HG02610 (cell line): ENCODE measurements at regions not wholly inside any gene's neighbourhood (a gene's known extent, or its start where the extent isn't known, plus 50 kb on each side); places are given as distances from the start of the nearest gene placed in this dataset.
"Not testable (repeated sequence)": the region's sequence is repeated elsewhere in the genome, so short reads cannot be mapped to it uniquely, and the experiment has no call there.

Experiments
- ATAC-seq: cut with Tn5 transposase; IDR thresholded peaks from one replicate; pipeline ENCODE4 v1.9.1; 2021; ENCODE audit warnings: mild to moderate bottlenecking, moderate library complexity; ENCODE audit not compliant: unreplicated experiment

- not testable (repeated sequence) for ATAC-seq
These were observed 79.6 kb upstream of the HES1 start for GRCh38 chr3:194056323-194056722.

- ATAC-seq, result no peak
These were observed 79.1 kb upstream of the HES1 start for GRCh38 chr3:194056731-194057415.

- peak; percentile 17 for ATAC-seq
These were observed 78.3 kb upstream of the HES1 start for GRCh38 chr3:194057570-194058188.

DNA sequence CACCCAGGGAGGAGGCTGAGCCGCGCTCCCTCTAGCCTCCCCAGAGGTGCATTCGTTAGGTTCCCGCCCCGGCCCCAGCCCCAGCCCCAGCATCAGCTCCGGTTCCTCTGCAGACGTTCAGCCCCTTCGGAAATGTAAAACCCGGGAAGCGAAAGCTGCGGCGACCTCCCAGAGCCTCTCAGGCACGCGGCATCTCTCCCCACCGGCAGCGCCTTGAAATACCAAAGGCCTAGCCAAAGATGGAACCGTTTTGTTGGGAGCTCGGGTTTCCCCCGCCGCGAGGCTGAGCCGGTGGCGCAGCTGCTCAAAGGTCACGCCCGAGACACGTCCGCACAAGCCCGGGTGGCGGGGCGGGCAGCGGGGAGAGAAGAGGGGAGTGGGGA lies 77.8 kb upstream of the HES1 start:
- ATAC-seq, result peak; percentile 72

- no peak for ATAC-seq
These were observed 77.2 kb upstream of the HES1 start for GRCh38 chr3:194058753-194059152.

DNA sequence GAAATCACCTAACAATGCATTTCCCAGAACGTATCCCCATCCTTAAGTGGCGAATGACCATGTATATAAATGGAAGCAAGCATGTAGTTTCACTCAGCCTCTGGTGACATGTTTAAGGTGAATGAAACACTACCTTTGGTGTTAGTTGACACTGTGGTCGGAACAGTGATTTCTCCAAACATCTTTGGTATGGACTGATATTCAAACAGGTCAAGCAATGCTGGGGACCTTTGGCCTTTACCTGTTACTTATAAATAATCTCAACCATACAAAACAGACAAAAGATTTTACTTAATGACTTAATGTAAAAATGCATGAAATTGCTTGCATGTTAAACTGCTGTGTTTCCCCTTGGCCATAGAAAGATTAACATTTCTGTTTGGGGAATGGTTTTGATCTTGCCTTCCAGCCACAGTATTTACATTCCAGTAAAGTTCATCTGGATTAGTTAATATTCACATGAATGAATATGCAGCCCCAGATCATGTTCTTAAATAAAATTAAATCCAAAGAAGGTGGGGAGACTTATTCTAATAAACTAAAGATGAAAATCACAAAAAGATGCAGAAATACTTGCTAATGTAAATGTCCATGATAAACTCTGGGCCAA lies 74.4 kb upstream of the HES1 start:
- ATAC-seq, result no peak

DNA sequence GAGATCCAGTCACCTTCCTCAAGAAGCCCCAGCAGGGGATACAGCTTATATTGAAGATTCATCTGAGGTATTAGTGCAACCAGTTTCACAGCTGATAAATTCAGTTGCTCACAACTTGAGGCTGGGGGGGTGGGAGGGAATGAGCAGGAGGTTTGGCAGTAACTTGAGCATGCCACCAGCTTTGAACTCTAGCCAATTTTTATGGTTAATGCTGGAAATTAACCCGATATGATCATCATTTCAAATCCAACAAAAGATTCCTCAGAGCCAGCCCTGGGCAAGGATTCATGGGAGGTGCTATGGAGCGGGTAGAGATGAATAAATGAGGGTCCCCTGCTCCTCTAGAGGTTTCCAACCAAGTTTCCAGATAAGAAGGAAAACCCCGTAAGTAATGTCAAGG lies 73.1 kb upstream of the HES1 start:
- no peak for ATAC-seq

DNA sequence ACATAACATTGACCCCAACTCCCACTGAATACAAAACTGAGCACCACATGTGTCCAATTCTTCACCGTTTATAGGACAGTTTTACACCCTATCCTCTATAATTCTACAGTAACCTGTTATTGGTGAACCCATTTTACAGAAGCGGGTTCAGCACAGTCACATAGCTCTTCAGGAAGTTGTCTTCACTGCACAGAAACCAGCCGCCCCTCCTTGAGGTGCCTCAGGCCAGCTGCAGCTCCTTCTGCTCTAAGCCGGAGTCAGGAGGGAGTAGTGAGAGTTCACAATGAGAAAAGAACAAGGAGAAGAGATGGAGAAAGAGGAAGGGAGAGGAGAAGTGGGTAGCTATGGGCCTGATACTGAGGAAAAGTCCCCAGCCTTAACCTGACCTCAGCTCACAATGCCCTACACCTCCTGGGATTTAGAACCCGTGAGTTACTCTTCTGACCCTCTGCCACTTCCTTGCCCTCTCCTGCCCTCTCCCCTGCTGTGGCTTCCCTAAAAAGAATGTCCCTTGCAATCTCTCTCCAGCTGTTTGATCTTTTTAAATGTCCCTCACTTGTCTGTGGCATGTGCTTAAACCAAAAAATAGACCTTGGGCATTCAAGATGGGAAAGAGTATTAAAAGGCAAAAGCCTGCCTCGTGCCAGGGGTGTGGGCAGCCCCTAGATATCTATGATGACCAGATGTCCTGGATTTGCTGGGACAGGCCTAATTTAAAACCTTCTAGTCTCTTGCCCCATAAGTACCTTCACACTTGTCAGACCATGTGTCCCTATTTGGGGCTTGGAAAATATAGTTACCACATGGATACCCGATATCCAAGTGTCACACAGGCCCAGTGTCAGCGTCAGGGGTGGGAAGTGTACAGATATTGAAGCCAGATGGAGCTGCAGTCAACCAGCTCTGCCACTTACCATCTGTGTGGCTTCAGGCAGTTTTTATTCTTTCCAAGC lies 71.3 kb upstream of the HES1 start:
- ATAC-seq, result no peak

DNA sequence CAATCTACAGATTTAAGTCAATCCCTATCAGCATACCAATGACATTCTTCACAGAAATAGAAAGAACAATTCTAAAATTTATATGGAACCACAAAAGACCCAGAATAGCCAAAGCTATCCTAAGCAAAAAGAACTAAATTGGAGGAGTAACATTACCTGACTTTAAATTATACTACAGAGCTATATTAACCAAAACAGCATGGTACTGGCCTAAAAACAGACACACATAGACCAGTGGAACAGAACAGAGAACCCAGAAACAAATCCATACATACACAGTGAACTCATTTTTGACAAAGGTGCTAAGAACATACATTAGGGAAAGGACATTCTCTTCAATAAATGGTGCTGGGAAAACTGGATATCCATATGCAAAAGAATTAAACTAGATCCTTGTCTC lies 68.6 kb upstream of the HES1 start:
- ATAC-seq, result not testable (repeated sequence)

GRCh38 chr3:194067949-194068362 lies 68.0 kb upstream of the HES1 start:
- ATAC-seq, result no peak

- ATAC-seq, result no peak
These were observed 66.3 kb upstream of the HES1 start for GRCh38 chr3:194069421-194070219.

DNA sequence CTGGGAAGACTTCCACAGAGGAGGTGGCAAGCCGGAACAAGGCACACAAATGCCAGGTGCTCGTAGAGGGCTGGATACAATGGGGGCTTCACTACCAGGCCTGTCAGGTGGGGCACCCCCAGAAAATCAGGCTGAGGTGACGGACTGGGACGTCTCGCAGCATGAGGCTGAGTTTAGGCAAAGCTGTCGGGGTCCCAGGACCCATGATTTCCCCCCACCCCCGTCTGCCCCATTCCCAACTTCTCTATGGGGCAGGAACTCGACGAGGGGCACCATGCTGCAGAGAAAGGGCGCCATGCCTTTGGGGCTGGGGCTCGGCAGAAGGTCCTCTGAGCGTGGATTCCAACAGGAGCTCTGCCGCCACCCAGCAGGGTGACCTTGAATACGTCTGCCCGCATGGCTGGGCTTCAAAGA lies 65.7 kb upstream of the HES1 start:
- ATAC-seq, result no peak

DNA sequence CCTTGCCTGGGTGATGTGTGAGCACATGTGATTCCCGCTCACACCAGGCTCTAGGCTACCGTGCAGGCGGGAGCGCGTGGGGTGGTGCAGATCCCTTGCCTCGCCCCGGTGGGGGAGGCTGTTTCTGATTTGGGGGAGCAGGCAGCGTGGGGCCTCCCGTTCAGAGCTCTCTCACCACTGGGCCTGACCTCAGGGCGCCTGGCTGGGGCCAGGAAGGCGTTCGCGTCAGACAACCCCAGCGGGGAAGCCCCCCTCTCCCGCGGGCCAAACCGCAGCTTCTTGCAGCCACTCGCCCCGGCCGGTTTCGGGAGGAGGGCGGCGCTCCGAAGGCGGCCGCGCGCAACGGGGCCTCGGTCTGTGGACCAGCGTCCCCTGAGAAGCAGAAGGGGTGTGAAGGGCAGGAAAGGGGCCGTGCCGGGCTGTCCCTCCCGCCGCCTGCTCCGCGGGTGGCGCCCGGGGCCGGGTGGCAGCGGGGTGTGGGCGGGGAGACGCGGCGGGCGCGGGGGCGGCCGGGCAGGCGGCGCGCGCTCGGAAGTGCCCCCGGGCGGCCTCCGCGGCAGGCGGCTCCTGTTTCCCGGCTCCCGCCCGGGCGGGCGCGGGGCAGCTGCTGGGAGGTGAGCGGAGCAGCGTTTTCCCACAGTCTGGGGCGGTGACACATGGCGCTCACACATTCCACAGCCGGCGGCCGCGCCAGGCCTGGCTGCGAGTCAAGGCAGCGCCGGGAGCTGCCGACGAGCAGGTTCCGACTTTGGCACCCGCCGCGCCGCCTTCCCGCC lies 65.1 kb upstream of the HES1 start:
- ATAC-seq, result peak; percentile 93

DNA sequence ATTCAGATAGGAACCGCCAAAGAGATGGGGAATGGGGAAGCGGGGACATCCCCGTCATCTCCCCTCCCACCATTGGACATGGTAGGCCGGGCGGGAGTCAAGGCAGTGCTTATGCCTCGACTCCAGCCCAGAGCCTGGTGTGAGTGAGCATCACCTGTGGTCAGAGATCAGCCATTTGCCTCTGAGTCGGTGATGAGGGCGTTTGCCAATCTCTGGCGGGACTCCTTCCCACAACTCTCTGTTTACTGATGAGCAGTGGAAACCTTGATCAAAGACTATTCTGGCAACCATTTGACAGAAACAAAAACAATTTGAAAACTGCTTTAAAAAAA lies 63.9 kb upstream of the HES1 start:
- no peak for ATAC-seq

- no peak for ATAC-seq
These were observed 63.2 kb upstream of the HES1 start for GRCh38 chr3:194072691-194073279.

DNA sequence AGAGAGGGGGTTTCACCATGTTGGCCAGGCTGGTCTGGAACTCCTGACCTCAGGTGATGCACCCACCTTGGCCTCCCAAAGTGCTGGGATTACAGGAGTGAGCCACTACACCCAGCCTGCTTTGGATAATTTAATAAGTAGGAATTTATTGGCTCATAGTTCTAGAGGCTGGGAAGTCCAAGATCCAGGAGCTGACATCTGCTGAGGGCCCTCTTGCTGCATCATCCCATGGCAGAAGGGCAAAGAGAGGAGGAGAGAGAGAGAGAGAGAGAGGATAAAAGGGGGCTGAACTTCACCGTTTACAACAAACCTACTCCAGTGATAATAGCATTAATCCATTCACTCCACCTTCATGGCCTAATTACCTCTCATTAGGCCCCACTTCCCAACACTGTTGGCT lies 62.0 kb upstream of the HES1 start:
- no peak for ATAC-seq

DNA sequence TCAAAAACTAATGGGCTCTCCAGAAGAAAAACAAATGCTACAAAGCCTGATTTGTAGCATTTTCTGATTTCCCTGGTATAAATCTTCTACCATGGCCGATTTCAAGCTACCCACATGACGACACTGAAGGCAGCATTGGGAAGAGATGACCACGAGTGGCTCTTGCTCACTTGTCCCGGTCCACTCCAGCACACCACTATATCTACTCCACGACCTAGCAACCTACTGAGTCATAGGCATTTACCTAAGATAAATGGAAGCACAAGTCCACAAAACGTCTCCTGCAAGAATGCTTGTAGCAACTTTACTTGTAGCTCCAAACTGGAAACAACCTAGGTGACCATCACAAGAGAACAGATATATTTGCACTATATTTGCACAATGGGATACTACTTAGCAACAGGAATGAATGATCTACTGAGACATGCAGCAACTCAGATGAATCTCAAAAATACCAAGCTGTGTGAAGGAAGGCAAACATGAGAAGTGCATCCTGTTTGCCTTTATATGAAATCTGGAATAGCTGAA lies 60.8 kb upstream of the HES1 start:
- ATAC-seq, result no peak

GRCh38 chr3:194075802-194076460 lies 60.0 kb upstream of the HES1 start:
- no peak for ATAC-seq

GRCh38 chr3:194076475-194076874 lies 59.5 kb upstream of the HES1 start:
- no peak for ATAC-seq
